ENCODE measurements at regions not wholly inside any gene's neighbourhood (a gene's known extent, or its start where the extent isn't known, plus 50 kb on each side); places are given as distances from the start of the nearest gene placed in this dataset.

- TF ChIP-seq CTCF (IDR thresholded peaks at IDR 0.05) (no peak), EZH2phosphoT487 (IDR thresholded peaks at IDR 0.05) (no peak), EZH2 (IDR thresholded peaks at IDR 0.05) (no peak)
Measured at GRCh38 chr12:27193854-27194544, 50.1 kb upstream of the STK38L start.
